H1 (cell line): ENCODE measurements at regions not wholly inside any gene's neighbourhood (a gene's known extent, or its start where the extent isn't known, plus 50 kb on each side); places are given as distances from the start of the nearest gene placed in this dataset.

Source experiments
- CTCF ChIA-PET: fragments of 300-600 bp; sonication (Branson Sonifier 250); formaldehyde crosslinking; loops from one replicate; lab custom pipeline; 2021; ENCODE audit not compliant: partially characterized antibody; lab: Charles Lee
- POLR2A ChIA-PET: fragments of 300-600 bp; sonication (Branson Sonifier 250); formaldehyde crosslinking; loops from one replicate; lab custom pipeline; 2021; ENCODE audit warnings: inconsistent platforms; ENCODE audit not compliant: partially characterized antibody; lab: Charles Lee
- DNase-seq, 2 experiments: peaks; one replicate each; pipeline versions ENCODE4 v3.0.0 to v3.0.0-alpha.2; 2010 to 2022; ENCODE audit warnings: low spot score in 2 of 2, low read depth in 1 of 2, mixed read lengths in 1 of 2
- FAIRE-seq: peaks from 2 replicates; lab custom pipeline; 2011; peaks lifted over from hg19 to GRCh38; lab: Jason Lieb, UNC
- H2AFZ ChIP-seq: 2 replicates; pipeline ENCODE4 v1.8.1; 2012; ENCODE audit warnings: low read length, inconsistent platforms
- H2AK5ac ChIP-seq: 2 replicates; pipeline ENCODE4 v1.6.1; 2013; ENCODE audit warnings: low read depth, low read length
- H2BK120ac ChIP-seq: replicated peaks from 2 replicates; pipeline ENCODE3; 2013; ENCODE audit warnings: low read depth, low read length, inconsistent platforms
- H2BK12ac ChIP-seq: 2 replicates; pipeline ENCODE4 v1.6.1; 2013; ENCODE audit warnings: low read depth, low read length
- H2BK15ac ChIP-seq: 2 replicates; pipeline ENCODE4 v1.6.1; 2013; ENCODE audit warnings: low read length
- H2BK20ac ChIP-seq: 2 replicates; pipeline ENCODE4 v1.6.1; 2013; ENCODE audit warnings: low read length
- H2BK5ac ChIP-seq: 2 replicates; pipeline ENCODE4 v1.6.1; 2013; ENCODE audit warnings: low read depth, low read length
- H3K14ac ChIP-seq: 2 replicates; pipeline ENCODE4 v1.6.1; 2013; ENCODE audit warnings: inconsistent platforms; ENCODE audit not compliant: insufficient read length
- H3K18ac ChIP-seq: 2 replicates; pipeline ENCODE4 v1.6.1; 2013; ENCODE audit warnings: low read length; ENCODE audit errors: extremely low read depth
- H3K23ac ChIP-seq: 2 replicates; pipeline ENCODE4 v1.6.1; 2013; ENCODE audit warnings: inconsistent platforms; ENCODE audit not compliant: insufficient read length
- H3K23me2 ChIP-seq: 2 replicates; pipeline ENCODE4 v1.6.1; 2013; ENCODE audit warnings: low read depth, low read length
- H3K27ac ChIP-seq: 2 replicates; pipeline ENCODE4 v1.6.1; 2011; ENCODE audit warnings: low read depth, low read length, inconsistent platforms
- H3K27me3 ChIP-seq, 4 experiments: replicated peaks in 1 of 4; 1 replicate in 1 of 4; 2 replicates in 3 of 4; pipeline versions ENCODE4 v1.6.1 to v1.8.1; 2011 to 2013; ENCODE audit warnings: low read length in 3 of 4, mild to moderate bottlenecking in 3 of 4, inconsistent platforms in 2 of 4, mixed read lengths in 2 of 4, moderate library complexity in 1 of 4; ENCODE audit not compliant: control insufficient read depth in 3 of 4, insufficient read depth in 3 of 4; ENCODE audit errors: extremely low read depth in 1 of 4
- H3K36me3 ChIP-seq, 4 experiments: 2 replicates each; pipeline versions ENCODE4 v1.6.1 to v1.8.1; 2011 to 2013; ENCODE audit warnings: mild to moderate bottlenecking in 4 of 4, low read length in 3 of 4, moderate library complexity in 2 of 4, control low read depth in 1 of 4, inconsistent platforms in 1 of 4; ENCODE audit not compliant: insufficient read depth in 4 of 4, control insufficient read depth in 2 of 4
- H3K4ac ChIP-seq: replicated peaks from 2 replicates; pipeline ENCODE3; 2013; ENCODE audit warnings: low read length, low read depth, mixed read lengths, inconsistent platforms; ENCODE audit not compliant: insufficient read length
- H3K4me1 ChIP-seq, 4 experiments: replicated peaks in 1 of 4; 1 replicate in 1 of 4; 2 replicates in 3 of 4; pipeline versions ENCODE4 v1.6.1 to v1.8.1; 2011 to 2013; ENCODE audit warnings: low read length in 3 of 4, inconsistent platforms in 2 of 4, mixed read lengths in 1 of 4; ENCODE audit not compliant: insufficient read depth in 4 of 4, control insufficient read depth in 3 of 4
- H3K4me2 ChIP-seq, 2 experiments: 2 replicates each; pipeline versions ENCODE4 v1.6.1 to v1.8.1; 2011 to 2013; ENCODE audit warnings: low read depth in 2 of 2, low read length in 2 of 2, control low read depth in 1 of 2, inconsistent platforms in 1 of 2, mild to moderate bottlenecking in 1 of 2; ENCODE audit not compliant: insufficient read depth in 1 of 2
- H3K4me3 ChIP-seq, 4 experiments: fragments of 200-600, 300-600 bp in 1 of 4; sonication (generic), shearing (Covaris generic), sonication (Bioruptor Twin) in 1 of 4; 2 replicates each; pipeline versions ENCODE4 v1.5.1 to v1.8.1; 2011 to 2016; ENCODE audit warnings: low read length in 4 of 4, low read depth in 3 of 4, control low read depth in 2 of 4, inconsistent platforms in 2 of 4, mild to moderate bottlenecking in 2 of 4, mixed read lengths in 1 of 4, moderate library complexity in 1 of 4; ENCODE audit not compliant: insufficient read depth in 2 of 4; ENCODE audit errors: extremely low read depth in 1 of 4
- H3K56ac ChIP-seq: replicated peaks from 2 replicates; pipeline ENCODE3; 2013; ENCODE audit warnings: low read depth, mild to moderate bottlenecking, mixed read lengths, low read length, inconsistent platforms; ENCODE audit not compliant: insufficient read length
- H3K79me1 ChIP-seq: 2 replicates; pipeline ENCODE4 v1.6.1; 2013; ENCODE audit warnings: low read depth, low read length, control low read depth
- H3K79me2 ChIP-seq, 2 experiments: 2 replicates each; pipeline versions ENCODE4 v1.6.1 to v1.8.1; 2012 to 2013; ENCODE audit warnings: low read length in 2 of 2, mild to moderate bottlenecking in 2 of 2, inconsistent platforms in 1 of 2; ENCODE audit not compliant: insufficient read depth in 2 of 2, control insufficient read depth in 1 of 2
- H3K9ac ChIP-seq, 4 experiments: replicated peaks in 1 of 4; 1 replicate in 1 of 4; 2 replicates in 3 of 4; pipeline versions ENCODE4 v1.6.1 to v1.8.1; 2011 to 2013; ENCODE audit warnings: low read depth in 3 of 4, low read length in 3 of 4, control low read depth in 2 of 4, mild to moderate bottlenecking in 2 of 4, moderate library complexity in 2 of 4, inconsistent platforms in 1 of 4; ENCODE audit errors: extremely low read depth in 1 of 4
- H3K9me3 ChIP-seq, 2 experiments: 2 replicates each; pipeline versions ENCODE4 v1.6.1 to v1.8.1; 2012 to 2013; ENCODE audit warnings: mild to moderate bottlenecking in 2 of 2, moderate library complexity in 2 of 2, control low read depth in 1 of 2, inconsistent platforms in 1 of 2, low read depth in 1 of 2, low read length in 1 of 2, mixed read lengths in 1 of 2; ENCODE audit not compliant: insufficient read depth in 2 of 2
- H4K20me1 ChIP-seq, 2 experiments: replicated peaks in 1 of 2; 2 replicates each; pipeline versions ENCODE3 to v1.8.1; 2011 to 2013; ENCODE audit warnings: inconsistent platforms in 2 of 2, low read length in 2 of 2, mild to moderate bottlenecking in 1 of 2; ENCODE audit not compliant: insufficient read depth in 2 of 2, control insufficient read depth in 1 of 2
- H4K5ac ChIP-seq: 2 replicates; pipeline ENCODE4 v1.6.1; 2013; ENCODE audit warnings: low read length, low read depth, mixed read lengths, inconsistent platforms; ENCODE audit not compliant: insufficient read length
- H4K8ac ChIP-seq: 2 replicates; pipeline ENCODE4 v1.8.0; 2013; ENCODE audit warnings: mild to moderate bottlenecking, moderate library complexity, low read length, inconsistent platforms; ENCODE audit not compliant: insufficient read depth; ENCODE audit errors: extremely low read depth
- H4K91ac ChIP-seq: replicated peaks from 2 replicates; pipeline ENCODE3; 2013; ENCODE audit warnings: low read length, mixed read lengths, inconsistent platforms; ENCODE audit not compliant: insufficient read length
- EZH2 ChIP-seq: fragments of 200-600 bp; sonication (generic); IDR thresholded peaks from 2 replicates; pipeline ENCODE4 v1.7.1; 2012; ENCODE audit warnings: low read depth, mild to moderate bottlenecking, moderate library complexity, low read length, inconsistent platforms; ENCODE audit not compliant: severe bottlenecking
- JUN ChIP-seq: IDR thresholded peaks from 2 replicates; pipeline ENCODE4 v1.6.1; 2011; ENCODE audit warnings: low read depth, mild to moderate bottlenecking, improper control_type of control experiment, low read length
- PHF8 ChIP-seq: fragments of 200-600 bp; sonication (generic); conservative IDR thresholded peaks from 2 replicates; pipeline ENCODE4 v1.7.1; 2012; ENCODE audit warnings: low read depth, mild to moderate bottlenecking, inconsistent platforms, low read length, moderate library complexity
- RBBP5 ChIP-seq: IDR thresholded peaks from 2 replicates; pipeline ENCODE4 v1.7.1; 2012; ENCODE audit warnings: low read depth, mild to moderate bottlenecking, inconsistent platforms, low read length, moderate library complexity, borderline replicate concordance
- SAP30 ChIP-seq: fragments of 300-600 bp; sonication (generic); IDR thresholded peaks from 2 replicates; pipeline ENCODE4 v1.7.1; 2012; ENCODE audit warnings: low read length, moderate library complexity, mild to moderate bottlenecking, inconsistent platforms; ENCODE audit not compliant: insufficient read depth, insufficient replicate concordance
- TAF1 ChIP-seq: IDR thresholded peaks from 2 replicates; pipeline ENCODE4 v1.6.1; 2011; ENCODE audit warnings: mild to moderate bottlenecking, low read depth, low read length
- TBP ChIP-seq: IDR thresholded peaks from 2 replicates; pipeline ENCODE4 v1.6.1; 2011; ENCODE audit warnings: low read depth, low read length, improper control_type of control experiment
- WGBS, 2 experiments: shearing (Covaris generic) in 1 of 2; methylation state at CpG; one replicate each; pipeline versions ENCODE4 v1.1.6 to v1.1.7; 2013 to 2015; ENCODE audit warnings: low lambda C conversion rate in 2 of 2, mixed read lengths in 2 of 2, inconsistent platforms in 1 of 2, low coverage in 1 of 2, missing lambda C conversion rate in 1 of 2; ENCODE audit not compliant: insufficient replicate concordance in 2 of 2, insufficient coverage in 1 of 2, insufficient read length in 1 of 2; ENCODE audit errors: extremely low coverage in 1 of 2, missing lambda C conversion rate in 1 of 2; 5-methylcytosine and 5-hydroxymethylcytosine counted together

DNA sequence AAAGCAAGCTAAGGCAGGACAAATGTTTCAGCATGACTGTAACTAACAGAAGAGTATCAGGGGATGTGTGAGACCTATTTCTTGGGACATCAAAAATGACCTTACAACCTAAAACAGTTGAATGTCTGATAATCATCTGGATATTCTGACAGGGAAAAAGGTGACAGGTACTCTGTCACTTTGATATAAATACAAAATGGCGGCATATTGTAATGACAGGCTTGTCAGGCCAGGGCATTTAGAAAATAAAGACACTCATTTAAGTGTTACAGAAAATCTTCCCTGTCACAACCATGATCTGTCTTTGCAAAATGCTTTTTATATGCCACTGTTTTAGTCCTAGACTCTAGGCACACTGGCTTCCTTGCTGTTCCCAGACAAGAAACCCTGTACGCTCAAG is 1033.3 kb upstream of the FLRT2 start:
- no peak overlapping the region for H2BK12ac ChIP-seq
- no peaks in the 10 kb centered on the region for H3K79me2 ChIP-seq
- TF ChIP-seq PHF8, result no peak
- no peak for TF ChIP-seq EZH2
- no peak for TF ChIP-seq RBBP5
- TF ChIP-seq JUN, result no peak
- TF ChIP-seq TBP, result no peak
- no peak for TF ChIP-seq TAF1
- TF ChIP-seq SAP30, result no peak
- H2BK5ac ChIP-seq, result no peak overlapping the region
- no peaks in the 10 kb centered on the region for H4K20me1 ChIP-seq
- H3K56ac ChIP-seq, result no peak overlapping the region
- H2BK20ac ChIP-seq, result no peak overlapping the region
- H2AFZ ChIP-seq, result no peak overlapping the region
- DNase-seq (no peak), FAIRE-seq (no peak)
- H3K23ac ChIP-seq, result no peak overlapping the region
- no peak overlapping the region for H3K4ac ChIP-seq
- H3K27ac ChIP-seq, result no peak overlapping the region
- H3K9ac ChIP-seq, result no peak overlapping the region
- ChIA-PET CTCF (interaction anchor here (0.6 to 1.3 kb wide), 2 partner anchors 17 to 152 kb away, joined by 3 read pairs; no protein-coding TSS in a partner anchor), POLR2A (no interaction called here)
- no peak overlapping the region for H4K8ac ChIP-seq
- no peaks in the 10 kb centered on the region for H3K79me1 ChIP-seq
- no peaks in the 10 kb centered on the region for H3K27me3 ChIP-seq
- no peak overlapping the region for H3K4me3 ChIP-seq
- no peak overlapping the region for H4K5ac ChIP-seq
- H3K23me2 ChIP-seq, result no peaks in the 10 kb centered on the region
- no peak overlapping the region for H3K4me2 ChIP-seq
- WGBS, 2 experiments, result 98% methylated on average over 2 of the region's 2 CpGs; no CpG with 5 or more reads in 1 of the 2 experiments
- H2BK120ac ChIP-seq, result no peak overlapping the region
- no peak overlapping the region for H3K14ac ChIP-seq
- H3K36me3 ChIP-seq, result no peaks in the 10 kb centered on the region
- H3K4me1 ChIP-seq, result peaks cover 0 to 2% (median 0%) of the 10 kb centered on the region in 4 experiments; a peak in 3 of 7 replicates
- H2BK15ac ChIP-seq, result no peak overlapping the region; the same call in 1 of the 2 replicates
- H3K18ac ChIP-seq, result no peak overlapping the region
- no peak overlapping the region for H2AK5ac ChIP-seq
- H3K9me3 ChIP-seq, result peaks cover 0 to 2% of the 10 kb centered on the region in 2 experiments; a peak in 1 of 4 replicates
- H4K91ac ChIP-seq, result no peak overlapping the region
